T-helper 2 cell treated with Interferon-gamma antibody and Interleukin-4, amounts not matched to agents 100 ng/mL and 5 ng/mL, for 36 hours (primary cell): ENCODE measurements at regions not wholly inside any gene's neighbourhood (a gene's known extent, or its start where the extent isn't known, plus 50 kb on each side); places are given as distances from the start of the nearest gene placed in this dataset.

ENCODE experiments used
- intact Hi-C: fragments of 100-400 bp; cut with micrococcal nuclease; formaldehyde crosslinking; loops from one replicate; pipeline ENCODE4 v1.15.1; 2023

DNA sequence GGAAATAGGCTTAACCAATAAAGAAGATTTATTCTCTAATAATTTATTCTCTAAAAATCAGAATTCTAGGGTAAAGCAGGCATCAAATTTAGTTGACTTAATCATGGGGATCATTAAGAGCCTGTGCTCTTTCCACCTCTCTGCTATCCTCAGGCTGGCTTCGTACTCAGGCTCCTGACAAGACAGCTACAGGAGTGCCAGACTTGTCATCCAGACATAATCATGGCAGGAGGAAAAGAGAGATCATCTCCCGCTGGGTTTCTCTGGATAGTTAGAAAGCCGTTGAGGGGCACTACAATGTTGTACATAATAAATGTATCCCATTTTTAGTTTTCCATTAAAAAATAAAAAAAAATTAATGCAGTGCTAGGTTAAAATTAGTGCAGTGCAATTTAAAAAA, 171.9 kb downstream of the SEC61B start:
- intact Hi-C loops = no loop called here

- intact Hi-C loops = no loop called here
Observed at GRCh38 chr9:99398241-99398640, 176.2 kb downstream of the SEC61B start.

- intact Hi-C loops = no loop called here
Observed at GRCh38 chr9:99399474-99399873, 177.4 kb downstream of the SEC61B start.

GRCh38 chr9:99400184-99400731, 178.2 kb downstream of the SEC61B start:
- intact Hi-C loops = no loop called here

- intact Hi-C loops = no loop called here
Observed at GRCh38 chr9:99401680-99402504, 179.8 kb downstream of the SEC61B start.

DNA sequence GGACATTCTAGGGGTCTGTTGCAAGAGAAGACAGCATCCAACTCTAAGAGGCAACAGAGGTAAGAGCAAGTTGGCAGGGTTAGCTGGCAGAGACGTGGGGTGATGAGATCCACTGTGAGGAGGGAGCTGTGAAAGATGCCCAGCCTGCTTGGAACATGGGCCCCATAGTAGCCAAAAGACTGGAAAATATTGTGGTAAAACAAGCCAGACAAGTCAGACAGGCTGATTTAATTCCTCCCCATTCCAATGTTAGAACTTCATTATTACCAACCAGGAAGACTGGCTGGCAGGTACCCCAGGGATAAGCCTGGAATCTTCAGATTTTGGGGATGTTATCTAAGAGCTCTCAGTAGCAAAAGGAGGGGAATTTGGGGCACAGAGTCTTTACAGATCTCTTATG, 181.3 kb downstream of the SEC61B start:
- intact Hi-C loops = no loop called here

GRCh38 chr9:99405359-99405758, 183.3 kb downstream of the SEC61B start:
- intact Hi-C loops = no loop called here

- intact Hi-C loops = no loop called here
Observed at GRCh38 chr9:99406939-99407338, 184.9 kb downstream of the SEC61B start.

DNA sequence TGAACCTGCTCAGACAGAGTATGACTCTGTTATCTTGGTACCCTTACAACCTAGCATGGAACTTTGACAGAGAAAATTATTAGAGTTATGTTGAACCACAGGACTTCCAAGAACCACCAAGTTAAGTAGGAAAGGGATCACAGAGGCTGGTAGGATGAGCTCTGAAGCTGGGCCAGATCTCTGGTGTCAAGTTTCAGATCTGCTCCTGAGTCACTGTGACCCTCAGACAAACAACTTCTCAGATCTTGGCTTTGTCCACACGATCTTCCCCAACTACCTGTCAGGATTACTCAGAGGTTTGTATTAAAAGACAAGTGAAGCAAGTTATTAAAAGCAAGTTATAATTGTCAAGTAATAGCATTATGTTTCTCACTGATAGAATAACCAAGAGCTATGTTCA, 189.0 kb downstream of the SEC61B start:
- intact Hi-C loops = no loop called here

GRCh38 chr9:99411479-99412115, 189.5 kb downstream of the SEC61B start:
- intact Hi-C loops = no loop called here

- intact Hi-C loops = no loop called here
Observed at GRCh38 chr9:99412606-99413005, 190.5 kb downstream of the SEC61B start.

DNA sequence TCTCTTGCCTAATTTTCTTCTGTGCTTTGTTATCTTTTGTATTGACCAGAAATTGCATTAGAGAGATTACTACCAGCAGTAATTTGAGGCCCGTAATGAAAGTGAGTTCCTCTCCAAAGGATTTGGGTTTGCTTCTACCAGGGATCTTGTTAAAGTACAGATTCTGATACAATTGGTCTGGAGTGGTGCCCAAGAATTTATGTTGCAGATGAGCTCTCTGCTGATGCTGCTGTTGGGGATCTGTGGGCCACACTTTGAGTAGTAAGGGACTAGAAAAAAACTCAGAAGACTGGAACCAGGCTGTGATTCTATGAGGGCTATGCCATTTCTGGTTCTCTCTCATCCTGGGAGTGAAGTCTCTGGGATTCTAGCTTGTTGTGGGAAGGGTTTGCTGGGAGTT, 192.2 kb downstream of the SEC61B start:
- intact Hi-C loops = no loop called here

DNA sequence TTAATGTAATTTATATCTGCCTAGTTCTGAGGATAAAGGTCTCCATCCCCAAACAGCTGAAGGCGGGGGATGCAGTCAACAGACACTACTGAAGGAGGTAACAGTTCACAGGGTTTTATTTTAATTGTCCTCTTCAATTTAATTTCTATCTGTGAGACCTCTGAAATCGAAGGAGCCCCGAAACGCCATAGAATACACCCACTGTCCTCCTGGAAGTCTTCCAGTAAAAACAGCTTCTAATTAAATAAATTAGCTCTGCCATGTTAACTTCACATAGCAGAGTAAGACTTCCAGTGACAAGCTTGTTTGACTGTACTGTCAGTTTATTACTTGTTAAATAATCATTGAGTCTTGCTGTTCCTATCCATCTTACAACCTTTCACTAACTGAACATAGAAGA, 193.5 kb downstream of the SEC61B start:
- intact Hi-C loops = no loop called here

DNA sequence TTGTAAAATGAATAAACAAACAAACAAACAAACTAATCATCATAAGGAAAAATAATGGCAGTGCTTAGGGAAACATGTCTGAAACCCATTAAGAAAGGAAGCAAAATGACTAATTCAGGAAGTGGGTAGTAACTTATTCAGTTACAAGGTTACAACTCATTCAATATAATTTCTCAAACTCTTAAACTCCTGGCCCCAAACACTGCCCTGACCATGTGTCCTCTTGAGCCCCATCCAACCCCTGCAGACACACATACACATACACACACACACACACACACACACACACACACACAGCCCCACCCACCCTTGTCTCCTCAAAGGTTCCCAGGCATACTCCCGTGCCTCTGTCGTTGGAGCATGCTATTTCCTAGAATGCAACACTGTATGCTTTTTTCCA, 193.9 kb downstream of the SEC61B start:
- intact Hi-C loops = no loop called here

- intact Hi-C loops = no loop called here
Observed at GRCh38 chr9:99419070-99419469, 197.0 kb downstream of the SEC61B start.

- intact Hi-C loops = no loop called here
Observed at GRCh38 chr9:99421369-99421768, 199.3 kb downstream of the SEC61B start.

DNA sequence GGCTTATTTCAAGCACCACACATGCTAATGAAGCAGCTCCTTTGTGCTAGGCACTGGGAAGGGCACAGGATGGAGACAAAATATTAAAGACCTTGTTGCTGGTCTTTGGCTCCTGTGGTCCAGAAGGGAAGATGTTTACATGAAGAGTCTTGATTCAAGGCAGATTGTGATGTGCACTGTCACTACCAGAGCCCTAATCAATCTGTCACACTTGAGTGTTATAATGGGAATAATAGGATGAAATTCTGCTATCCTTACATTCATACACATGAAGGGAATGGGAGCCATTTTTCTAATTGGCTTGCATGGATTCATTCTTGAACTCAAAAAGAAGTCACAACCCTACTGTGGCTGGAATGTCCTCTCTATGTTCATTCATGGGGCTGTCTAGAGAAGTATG, 203.0 kb downstream of the SEC61B start:
- intact Hi-C loops = no loop called here

DNA sequence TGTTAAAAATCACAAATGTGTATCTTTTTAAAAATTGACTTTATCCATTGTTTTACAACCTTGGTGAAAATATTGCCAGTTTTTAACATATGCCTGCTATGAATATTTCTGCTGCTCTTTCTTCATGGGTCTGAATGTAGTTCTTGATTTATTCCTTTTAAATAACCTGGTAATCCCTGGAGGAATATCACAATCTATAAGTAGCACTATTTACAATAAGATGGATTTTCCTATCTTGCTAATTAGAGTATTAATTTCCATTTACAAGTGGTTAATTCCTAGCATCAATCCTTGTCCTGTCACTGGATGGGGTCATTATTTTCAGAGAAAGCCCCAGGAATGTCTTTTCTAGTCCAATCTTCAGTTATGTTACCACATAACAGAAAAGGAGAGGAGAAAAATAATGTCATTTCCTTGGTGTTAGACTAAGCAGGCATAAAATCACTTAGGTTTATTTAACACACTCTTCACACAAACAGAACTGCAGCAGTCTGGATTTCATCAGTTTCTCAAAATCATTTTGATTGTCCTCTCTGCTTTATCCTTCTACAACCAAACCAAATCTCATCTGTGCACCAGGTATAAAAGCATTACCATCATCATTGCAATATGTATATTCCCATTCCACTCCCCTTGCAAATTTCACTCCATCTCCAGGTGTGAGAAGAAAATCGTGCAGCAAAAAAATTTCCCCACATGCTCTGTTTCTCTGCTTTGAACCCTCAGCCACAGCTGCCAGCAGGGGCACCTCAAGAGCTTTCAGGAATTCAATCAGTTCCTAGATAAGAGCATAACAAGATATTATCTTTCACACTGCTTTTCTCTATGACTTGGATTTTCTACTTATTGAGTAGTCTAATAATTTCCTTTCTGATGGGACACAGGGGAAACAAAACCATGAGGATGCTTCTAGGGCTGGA, 204.1 kb downstream of the SEC61B start:
- intact Hi-C loops = no loop called here

DNA sequence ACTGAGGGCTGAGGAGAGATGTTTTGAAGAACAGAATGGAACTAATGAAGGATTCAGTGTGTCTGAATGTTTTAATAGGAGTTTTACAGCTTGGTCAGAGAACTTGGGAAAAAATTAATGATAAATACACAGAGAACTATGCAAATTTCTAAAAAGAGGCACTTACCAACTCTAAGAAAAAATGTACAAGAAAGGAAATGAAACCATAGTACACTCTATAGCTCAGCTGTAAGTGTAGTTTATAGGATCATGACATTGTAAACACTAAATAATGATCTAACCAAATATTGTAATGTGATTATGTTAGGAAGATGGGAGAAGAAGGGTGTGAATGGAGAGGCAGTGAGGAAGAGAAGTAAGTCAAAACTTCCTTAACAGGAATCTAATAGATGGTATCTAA, 205.2 kb downstream of the SEC61B start:
- intact Hi-C loops = no loop called here

DNA sequence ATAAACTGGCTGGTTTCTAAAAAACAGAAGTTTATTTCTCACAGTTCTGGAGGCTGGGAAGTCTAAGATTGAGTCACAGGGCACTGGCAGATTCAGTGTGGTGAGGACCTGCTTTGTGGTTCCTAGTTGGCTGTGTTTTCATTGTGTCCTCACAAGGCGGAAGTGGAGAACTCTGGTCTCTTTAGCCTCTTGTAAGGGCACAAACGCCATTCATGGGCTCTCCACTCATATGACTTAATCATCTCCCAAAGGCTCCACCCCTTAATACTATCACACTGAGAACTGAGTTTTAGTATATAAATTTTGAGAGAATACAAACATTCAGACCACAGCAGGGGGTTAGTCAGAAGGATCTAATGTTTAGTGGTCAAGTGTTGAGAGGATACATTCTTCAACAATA, 208.2 kb downstream of the SEC61B start:
- intact Hi-C loops = no loop called here

- intact Hi-C loops = no loop called here
Observed at GRCh38 chr9:99431103-99431502, 209.0 kb downstream of the SEC61B start.

- intact Hi-C loops = no loop called here
Observed at GRCh38 chr9:99432075-99432474, 210.0 kb downstream of the SEC61B start.
